GM12891 (cell line): ENCODE measurements at regions not wholly inside any gene's neighbourhood (a gene's known extent, or its start where the extent isn't known, plus 50 kb on each side); places are given as distances from the start of the nearest gene placed in this dataset.
A peak's percentile ranks its signal among the peaks of the same experiment; 100 is the strongest.

Source experiments
- DNase-seq: peaks from one replicate; pipeline ENCODE4 v3.0.0; 2011; ENCODE audit warnings: low spot score; ENCODE audit not compliant: insufficient read length
- FAIRE-seq: peaks from 2 replicates; lab custom pipeline; 2011; peaks lifted over from hg19 to GRCh38; lab: Jason Lieb, UNC
- PAX5 ChIP-seq: IDR thresholded peaks from 2 replicates; pipeline ENCODE4 v1.6.1; 2011; ENCODE audit warnings: low read length, moderate library complexity, mild to moderate bottlenecking; ENCODE audit not compliant: insufficient read depth, severe bottlenecking
- POLR2A ChIP-seq: IDR thresholded peaks from 2 replicates; pipeline ENCODE4 v1.6.1; 2011; ENCODE audit warnings: low read depth, low read length, control low read depth
- POLR2AphosphoS5 ChIP-seq: IDR thresholded peaks from 2 replicates; pipeline ENCODE4 v1.6.1; 2011; ENCODE audit warnings: low read depth, low read length, control low read depth
- POU2F2 ChIP-seq: IDR thresholded peaks from 2 replicates; pipeline ENCODE4 v1.6.1; 2011; ENCODE audit warnings: low read depth, mild to moderate bottlenecking, control low read depth, low read length, moderate library complexity
- SPI1 ChIP-seq: IDR thresholded peaks from 2 replicates; pipeline ENCODE4 v1.6.1; 2011; ENCODE audit warnings: low read depth, low read length, control low read depth
- TAF1 ChIP-seq: IDR thresholded peaks from 2 replicates; pipeline ENCODE4 v1.6.1; 2011; ENCODE audit warnings: low read depth, low read length, control low read depth

GRCh38 chr15:31160740-31161495 is 59.4 kb upstream of the TRPM1 start:
- FAIRE-seq (no peak), DNase-seq (no peak)
- TF ChIP-seq TAF1 (no peak), POLR2A (no peak), POU2F2 (no peak), PAX5 (no peak), SPI1 (no peak), POLR2AphosphoS5 (no peak)

- no peak for FAIRE-seq
- no peak for DNase-seq
- TF ChIP-seq POU2F2, result no peak
- TF ChIP-seq POLR2A, result no peak
- no peak for TF ChIP-seq POLR2AphosphoS5
- no peak for TF ChIP-seq TAF1
- no peak for TF ChIP-seq SPI1
- no peak for TF ChIP-seq PAX5
Measured at GRCh38 chr15:31161951-31162350, 60.4 kb upstream of the TRPM1 start.

- no peak for TF ChIP-seq POU2F2
- TF ChIP-seq SPI1, result no peak
- no peak for TF ChIP-seq POLR2A
- no peak for TF ChIP-seq PAX5
- TF ChIP-seq POLR2AphosphoS5, result no peak
- TF ChIP-seq TAF1, result no peak
- DNase-seq (no peak), FAIRE-seq (no peak)
Measured at GRCh38 chr15:31162721-31163510, 61.4 kb upstream of the TRPM1 start.

- DNase-seq, result no peak
- FAIRE-seq, result peak; percentile 13
- TF ChIP-seq TAF1, result no peak
- no peak for TF ChIP-seq POU2F2
- TF ChIP-seq SPI1, result no peak
- no peak for TF ChIP-seq PAX5
- no peak for TF ChIP-seq POLR2AphosphoS5
- TF ChIP-seq POLR2A, result no peak
Measured at GRCh38 chr15:31163769-31164572, 62.4 kb upstream of the TRPM1 start.

GRCh38 chr15:31164573-31164912 is 63.0 kb upstream of the TRPM1 start:
- no peak for DNase-seq
- no peak for FAIRE-seq
- TF ChIP-seq POLR2AphosphoS5, result no peak

GRCh38 chr15:31169558-31169957 is 68.0 kb upstream of the TRPM1 start:
- FAIRE-seq, result no peak
- no peak for TF ChIP-seq PAX5
- no peak for TF ChIP-seq POLR2A
- TF ChIP-seq POU2F2, result no peak
- TF ChIP-seq TAF1, result no peak
- TF ChIP-seq POLR2AphosphoS5, result no peak
- no peak for TF ChIP-seq SPI1
- no peak for DNase-seq

- TF ChIP-seq POLR2AphosphoS5, result no peak
- no peak for TF ChIP-seq TAF1
- no peak for TF ChIP-seq POLR2A
- no peak for TF ChIP-seq PAX5
- no peak for TF ChIP-seq SPI1
- no peak for TF ChIP-seq POU2F2
- no peak for DNase-seq
- FAIRE-seq, result no peak
Measured at GRCh38 chr15:31171731-31172130, 70.2 kb upstream of the TRPM1 start.

- no peak for DNase-seq
- FAIRE-seq, result no peak
Measured at GRCh38 chr15:31172606-31173005, 71.1 kb upstream of the TRPM1 start.

GRCh38 chr15:31173790-31174450 is 72.4 kb upstream of the TRPM1 start:
- TF ChIP-seq POLR2AphosphoS5, result no peak
- no peak for TF ChIP-seq POLR2A
- TF ChIP-seq PAX5, result no peak
- TF ChIP-seq TAF1, result no peak
- no peak for TF ChIP-seq SPI1
- no peak for TF ChIP-seq POU2F2
- FAIRE-seq (peak; percentile 74), DNase-seq (no peak)

More at GRCh38 chr15:31172606-31173005, 71.1 kb upstream of the TRPM1 start:
- TF ChIP-seq POU2F2, result no peak
- TF ChIP-seq POLR2AphosphoS5, result no peak
- no peak for TF ChIP-seq POLR2A
